Naive thymus-derived CD8-positive, alpha-beta T cell (primary cell): ENCODE measurements at regions not wholly inside any gene's neighbourhood (a gene's known extent, or its start where the extent isn't known, plus 50 kb on each side); places are given as distances from the start of the nearest gene placed in this dataset.

Experiments
- ATAC-seq, 2 donors: fragments of 150-1000 bp; cut with Tn5 transposase in 1 of 2; sonication (Bioruptor Pico), chemical (Tn5 transposase) in 1 of 2; 1 replicate in 1 of 2; 2 replicates in 1 of 2; pipeline ENCODE4 v1.10.0; 2021; ENCODE audit warnings: mild to moderate bottlenecking in 2 of 2, moderate library complexity in 2 of 2
- POLR2A ChIA-PET: fragments of 350-600 bp; sonication (Branson Sonifier 250); formaldehyde crosslinking; loops from one replicate; lab custom pipeline; 2021; ENCODE audit warnings: antibody characterized with exemption; lab: Charles Lee
- DNase-seq, 10 donors: peaks; one replicate each; pipeline versions ENCODE4 v3.0.0 to v3.0.0-alpha.2; 2020 to 2022
- H3K27ac Mint-ChIP-seq, 10 donors: one replicate each; pipeline ENCODE4 v1.8.0; 2020 to 2022; ENCODE audit warnings: mild to moderate bottlenecking in 10 of 10, mixed read lengths in 10 of 10, moderate library complexity in 4 of 10, inconsistent platforms in 1 of 10
- H3K27me3 Mint-ChIP-seq, 5 donors: one replicate each; pipeline ENCODE4 v1.8.0; 2021 to 2022; ENCODE audit warnings: mixed read lengths in 5 of 5
- H3K36me3 Mint-ChIP-seq, 3 donors: one replicate each; pipeline ENCODE4 v1.8.0; 2020 to 2022; ENCODE audit warnings: mixed read lengths in 3 of 3, mild to moderate bottlenecking in 2 of 3, inconsistent platforms in 1 of 3
- H3K4me1 Mint-ChIP-seq, 4 donors: one replicate each; pipeline ENCODE4 v1.8.0; 2021 to 2022; ENCODE audit warnings: mixed read lengths in 4 of 4
- H3K4me3 Mint-ChIP-seq, 10 donors: one replicate each; pipeline ENCODE4 v1.8.0; 2020 to 2022; ENCODE audit warnings: mild to moderate bottlenecking in 10 of 10, mixed read lengths in 10 of 10, moderate library complexity in 6 of 10, inconsistent platforms in 1 of 10
- H3K9me3 Mint-ChIP-seq, 9 donors: one replicate each; pipeline ENCODE4 v1.8.0; 2020 to 2022; ENCODE audit warnings: mixed read lengths in 9 of 9, mild to moderate bottlenecking in 3 of 9, inconsistent platforms in 1 of 9, moderate library complexity in 1 of 9

DNA sequence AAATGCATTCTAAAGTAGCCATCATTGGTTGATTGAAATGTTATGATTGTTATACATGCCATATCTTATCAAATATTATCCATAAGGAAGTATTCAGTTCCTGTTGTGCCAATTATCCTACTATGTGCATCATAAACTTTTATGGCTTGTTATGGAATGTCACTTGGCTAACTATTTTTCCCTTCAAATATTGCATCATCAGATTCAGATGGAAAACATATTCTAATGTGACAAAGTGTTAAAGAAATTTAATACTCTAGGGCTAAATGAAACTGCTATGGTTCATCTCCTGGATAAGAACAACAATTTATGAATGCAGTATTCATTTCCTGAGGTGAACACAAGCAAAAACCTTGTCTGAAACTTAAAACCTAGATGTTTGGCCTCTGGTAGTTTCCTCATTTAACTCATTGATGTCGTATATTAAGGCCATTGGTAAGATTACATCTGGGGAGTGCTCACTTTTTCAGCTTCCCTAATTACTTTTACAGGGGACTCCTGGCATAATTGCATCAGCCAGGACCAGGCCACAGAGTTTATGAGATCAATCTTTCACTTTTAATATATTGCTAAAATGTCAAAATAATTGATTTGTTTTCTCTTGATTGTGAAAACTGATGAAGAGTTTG, 134.9 kb upstream of the CEP162 start:
- DNase-seq (no peak), ATAC-seq (no peak)
- Mint-ChIP-seq H3K4me3 (no peak overlapping the region), H3K9me3 (peaks cover 0 to 3% (median 0%) of the 10 kb centered on the region in 9 donors), H3K27me3 (no peaks in the 10 kb centered on the region), H3K36me3 (no peaks in the 10 kb centered on the region), H3K4me1 (no peaks in the 10 kb centered on the region), H3K27ac (no peak overlapping the region)
- POLR2A ChIA-PET, result no interaction called here

DNA sequence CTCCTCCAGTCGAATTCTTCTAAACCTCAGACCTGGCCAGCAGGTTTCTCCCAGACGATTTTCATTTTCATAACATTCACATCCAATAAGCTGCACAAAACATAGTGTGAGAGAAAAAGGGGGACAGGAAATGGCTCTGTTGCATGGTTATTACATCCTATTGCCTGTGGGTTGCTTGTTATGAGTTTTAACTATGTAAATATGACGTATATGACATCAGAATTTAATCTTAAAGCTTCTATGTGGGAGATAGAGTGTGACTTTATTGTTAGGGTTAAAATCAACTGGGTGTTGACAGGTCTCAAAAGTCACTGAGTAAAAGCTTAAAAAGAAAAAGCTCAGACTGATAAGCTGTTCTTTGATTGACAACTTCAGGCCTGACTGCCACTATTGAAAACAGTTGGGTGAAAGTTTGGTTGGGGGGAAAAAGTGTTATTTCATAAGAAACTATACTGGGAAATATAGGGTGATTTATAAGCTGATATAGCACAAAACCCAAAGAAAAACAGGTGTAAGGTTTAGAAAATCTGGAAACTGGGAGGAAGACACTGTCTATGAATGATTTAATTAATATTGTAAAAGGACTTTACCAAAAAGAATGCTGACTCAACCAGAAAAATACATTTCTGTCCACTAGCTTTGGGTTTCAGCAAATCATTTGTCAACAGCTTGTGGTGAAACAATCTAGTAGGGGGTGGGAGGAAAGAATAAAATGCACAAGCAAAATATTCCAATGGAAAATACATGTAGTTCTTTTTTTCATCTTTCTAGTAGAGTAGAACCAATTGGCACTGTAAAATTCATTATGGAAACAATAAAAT, 134.1 kb upstream of the CEP162 start:
- Mint-ChIP-seq H3K27ac (no peak overlapping the region), H3K27me3 (no peaks in the 10 kb centered on the region), H3K4me1 (no peaks in the 10 kb centered on the region), H3K36me3 (no peaks in the 10 kb centered on the region), H3K9me3 (peaks cover 0 to 3% (median 0%) of the 10 kb centered on the region in 9 donors), H3K4me3 (no peak overlapping the region)
- DNase-seq (no peak), ATAC-seq (no peak)
- POLR2A ChIA-PET, result no interaction called here

DNA sequence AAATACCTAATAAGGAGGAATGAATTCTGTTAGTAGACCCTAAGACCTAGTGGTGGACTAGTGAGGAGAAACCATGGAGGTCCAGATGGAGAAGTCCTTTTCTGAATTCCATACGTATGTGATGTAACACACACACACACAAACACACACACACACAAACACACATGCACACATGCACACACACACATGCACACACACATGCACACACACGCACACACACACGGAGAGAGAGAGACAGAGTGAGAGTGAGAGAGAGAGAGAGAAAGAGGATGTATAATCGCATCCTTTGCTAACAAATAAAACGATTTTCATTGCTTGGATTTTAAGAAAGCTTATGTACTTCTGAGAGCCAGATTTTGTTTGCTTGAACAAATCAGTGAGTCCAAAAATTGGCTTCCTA, 132.6 kb upstream of the CEP162 start:
- DNase-seq (no peak), ATAC-seq (no peak)
- Mint-ChIP-seq H3K4me1 (no peaks in the 10 kb centered on the region), H3K27ac (no peak overlapping the region), H3K36me3 (no peaks in the 10 kb centered on the region), H3K27me3 (no peaks in the 10 kb centered on the region), H3K4me3 (no peak overlapping the region), H3K9me3 (peaks cover 0 to 5% (median 0%) of the 10 kb centered on the region in 9 donors)
- POLR2A ChIA-PET, result no interaction called here

DNA sequence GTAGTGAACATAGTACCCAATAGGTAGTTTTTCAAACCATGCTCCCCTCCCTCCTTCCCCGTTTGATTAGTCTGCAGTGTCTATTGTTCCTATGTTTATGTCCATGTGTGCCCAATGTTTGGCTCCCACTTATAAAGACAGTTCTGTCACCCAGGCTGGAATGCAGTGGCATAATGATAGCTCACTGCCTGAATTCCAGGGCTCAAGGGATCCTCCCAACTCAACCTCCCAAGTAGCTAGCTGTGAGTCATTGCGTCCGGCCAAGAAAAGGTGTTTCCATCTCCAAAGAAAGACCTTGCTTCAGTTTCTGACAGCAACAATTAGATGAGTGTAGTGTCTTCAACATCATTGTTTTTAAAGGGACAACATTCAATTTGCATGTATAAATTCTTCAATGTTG, 131.1 kb upstream of the CEP162 start:
- no peak overlapping the region for H3K4me3 Mint-ChIP-seq
- no peaks in the 10 kb centered on the region for H3K36me3 Mint-ChIP-seq
- no peak overlapping the region for H3K27ac Mint-ChIP-seq
- no peaks in the 10 kb centered on the region for H3K4me1 Mint-ChIP-seq
- ATAC-seq (no peak), DNase-seq (no peak)
- no peaks in the 10 kb centered on the region for H3K27me3 Mint-ChIP-seq
- POLR2A ChIA-PET, result no interaction called here
- H3K9me3 Mint-ChIP-seq, result peaks cover 0 to 3% (median 0%) of the 10 kb centered on the region in 9 donors

DNA sequence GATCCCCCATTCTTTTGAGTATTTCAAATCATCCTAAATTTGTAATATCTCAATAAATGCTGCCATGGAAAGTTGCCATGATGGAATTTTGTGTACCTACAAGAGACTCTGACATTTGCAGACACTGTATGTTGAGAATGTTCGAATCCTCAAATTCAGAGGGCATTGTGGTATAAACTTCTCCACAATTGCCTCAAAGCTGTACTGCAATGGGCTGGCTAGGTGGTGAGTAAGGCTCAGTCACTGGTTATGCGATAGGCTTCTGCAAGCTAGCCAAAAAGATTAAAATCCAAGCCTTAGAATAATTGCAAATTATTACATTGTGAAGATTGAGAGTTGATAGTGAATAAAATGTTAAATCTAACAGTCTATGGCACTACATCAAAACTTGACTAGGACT, 130.2 kb upstream of the CEP162 start:
- Mint-ChIP-seq H3K4me3 (no peak overlapping the region), H3K27me3 (peaks cover 0 to 2% (median 0%) of the 10 kb centered on the region in 5 donors), H3K9me3 (peaks cover 0 to 6% (median 0%) of the 10 kb centered on the region in 9 donors), H3K27ac (no peak overlapping the region), H3K4me1 (no peaks in the 10 kb centered on the region), H3K36me3 (no peaks in the 10 kb centered on the region)
- DNase-seq (no peak), ATAC-seq (no peak)
- POLR2A ChIA-PET, result no interaction called here

DNA sequence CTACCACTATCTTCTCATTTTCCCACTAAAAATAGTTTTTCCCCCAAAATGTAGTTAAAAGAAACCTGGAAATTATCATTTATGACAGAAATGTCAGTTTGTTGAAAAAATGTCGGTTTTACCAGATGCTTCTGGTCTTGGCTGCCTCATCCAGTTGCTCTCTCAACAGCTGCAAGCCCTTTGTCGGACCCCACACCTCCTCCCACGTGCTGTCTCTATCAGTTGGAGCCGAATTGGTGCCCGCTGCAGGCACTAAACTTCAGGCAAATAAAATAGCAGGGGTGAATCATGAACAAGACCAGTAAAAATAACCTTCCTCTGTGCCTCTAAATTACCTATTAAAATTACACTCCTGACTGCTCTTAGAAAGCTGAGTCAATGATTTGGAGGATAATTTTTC, 129.5 kb upstream of the CEP162 start:
- POLR2A ChIA-PET, result no interaction called here
- peaks cover 0 to 6% (median 0%) of the 10 kb centered on the region in 9 donors for H3K9me3 Mint-ChIP-seq
- no peaks in the 10 kb centered on the region for H3K4me1 Mint-ChIP-seq
- ATAC-seq (no peak), DNase-seq (no peak)
- H3K4me3 Mint-ChIP-seq, result no peak overlapping the region
- no peaks in the 10 kb centered on the region for H3K36me3 Mint-ChIP-seq
- H3K27ac Mint-ChIP-seq, result no peak overlapping the region
- H3K27me3 Mint-ChIP-seq, result peaks cover 0 to 3% (median 0%) of the 10 kb centered on the region in 5 donors

DNA sequence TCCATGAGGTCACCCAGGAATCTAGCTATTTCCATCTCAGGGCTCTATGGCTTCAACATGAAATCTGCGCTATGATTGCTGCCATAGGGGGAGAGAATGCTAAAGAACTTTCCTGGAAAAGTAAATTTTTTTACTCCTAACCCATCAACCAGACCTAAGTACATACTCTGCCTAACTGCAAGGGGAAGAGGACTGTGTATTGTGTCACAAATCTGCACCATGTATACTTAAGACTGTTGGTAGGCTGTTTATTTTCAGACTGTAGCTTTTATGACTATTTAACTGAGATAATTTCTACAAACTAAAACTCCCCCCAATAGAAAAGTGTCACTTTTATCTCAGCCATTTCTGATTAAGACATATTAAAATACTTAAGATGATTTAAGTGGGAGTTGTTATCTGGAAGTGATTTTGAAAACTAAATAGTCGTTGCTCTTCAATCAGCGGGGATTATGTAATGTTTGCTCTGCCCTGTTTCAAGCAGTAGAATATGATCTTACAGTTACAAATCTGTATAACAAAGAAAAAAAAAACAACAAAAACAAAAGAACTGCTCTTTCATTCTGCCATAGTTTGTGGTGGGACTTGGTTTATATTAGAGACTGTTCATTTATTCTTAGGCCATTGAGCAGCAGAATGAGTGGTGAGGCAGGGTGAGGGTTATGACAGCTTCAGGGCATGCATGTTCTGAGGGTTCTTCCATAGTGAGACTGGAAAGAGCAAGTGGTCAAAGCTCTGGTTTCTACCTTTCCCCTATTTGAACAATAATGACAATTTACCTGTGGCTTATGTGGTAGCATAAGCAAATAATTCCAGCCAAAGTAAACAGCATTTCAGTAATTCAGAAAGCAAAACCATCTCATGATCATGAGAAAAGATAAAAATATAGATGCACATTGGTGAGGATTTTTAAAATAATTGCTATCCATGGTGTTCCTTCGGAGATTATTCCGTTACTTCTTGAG, 126.3 kb upstream of the CEP162 start:
- POLR2A ChIA-PET, result no interaction called here
- Mint-ChIP-seq H3K27me3 (peaks cover 0 to 3% (median 0%) of the 10 kb centered on the region in 5 donors), H3K36me3 (no peaks in the 10 kb centered on the region), H3K27ac (no peak overlapping the region), H3K4me3 (no peak overlapping the region), H3K9me3 (peaks cover 0 to 4% (median 0%) of the 10 kb centered on the region in 9 donors), H3K4me1 (no peaks in the 10 kb centered on the region)
- ATAC-seq, result no peak
- no peak for DNase-seq

DNA sequence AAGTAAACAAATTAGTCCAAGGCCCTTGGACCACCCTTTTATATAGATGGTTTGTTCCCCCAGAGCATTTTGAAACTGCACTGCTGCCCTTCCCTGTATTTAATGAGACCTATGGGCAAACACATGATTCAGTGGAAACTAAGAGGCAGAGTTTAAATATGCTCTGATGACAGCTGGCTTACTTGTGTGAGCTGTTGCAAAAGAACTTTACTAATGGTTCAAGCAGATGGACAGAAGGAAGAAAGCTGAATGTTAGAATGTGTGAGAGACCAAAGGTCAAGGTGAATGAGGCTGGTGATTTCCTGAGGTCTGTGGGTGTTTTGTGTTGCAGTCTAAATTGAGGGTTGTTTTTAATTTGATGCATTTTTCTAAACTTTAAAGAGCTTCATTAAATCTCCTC, 123.0 kb upstream of the CEP162 start:
- peaks cover 2 to 20% (median 4%) of the 10 kb centered on the region in 5 donors for H3K27me3 Mint-ChIP-seq
- no peak overlapping the region for H3K27ac Mint-ChIP-seq
- POLR2A ChIA-PET, result no interaction called here
- no peaks in the 10 kb centered on the region for H3K36me3 Mint-ChIP-seq
- no peaks in the 10 kb centered on the region for H3K4me1 Mint-ChIP-seq
- H3K9me3 Mint-ChIP-seq, result peaks cover 0 to 4% (median 0%) of the 10 kb centered on the region in 9 donors
- ATAC-seq (no peak), DNase-seq (no peak)
- H3K4me3 Mint-ChIP-seq, result no peak overlapping the region

DNA sequence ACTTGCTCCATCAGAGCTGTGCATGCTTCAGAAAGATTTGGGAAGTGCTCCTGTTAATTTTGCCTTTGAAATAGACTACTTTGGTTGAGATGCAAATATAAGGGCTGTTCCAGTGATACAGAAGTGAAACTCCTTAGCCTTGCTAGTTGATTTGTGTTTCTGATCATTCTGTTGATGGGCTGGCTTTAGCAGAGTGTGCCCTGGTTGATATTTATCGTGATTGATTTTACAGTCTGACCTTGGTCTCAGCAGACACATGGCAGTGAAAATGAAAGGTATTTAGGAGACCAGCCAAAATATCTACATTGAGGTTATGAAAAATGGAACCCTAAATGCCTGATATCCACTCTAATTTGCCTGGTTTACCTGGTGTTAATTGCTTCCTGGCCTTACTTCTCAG, 122.1 kb upstream of the CEP162 start:
- Mint-ChIP-seq H3K4me1 (no peaks in the 10 kb centered on the region), H3K36me3 (no peaks in the 10 kb centered on the region), H3K9me3 (peaks cover 0 to 4% (median 0%) of the 10 kb centered on the region in 9 donors), H3K27ac (peak overlapping the region in 1 of 10 donors; percentile 46), H3K4me3 (no peak overlapping the region), H3K27me3 (peaks cover 2 to 22% (median 4%) of the 10 kb centered on the region in 5 donors)
- POLR2A ChIA-PET, result no interaction called here
- ATAC-seq (no peak), DNase-seq (no peak)

DNA sequence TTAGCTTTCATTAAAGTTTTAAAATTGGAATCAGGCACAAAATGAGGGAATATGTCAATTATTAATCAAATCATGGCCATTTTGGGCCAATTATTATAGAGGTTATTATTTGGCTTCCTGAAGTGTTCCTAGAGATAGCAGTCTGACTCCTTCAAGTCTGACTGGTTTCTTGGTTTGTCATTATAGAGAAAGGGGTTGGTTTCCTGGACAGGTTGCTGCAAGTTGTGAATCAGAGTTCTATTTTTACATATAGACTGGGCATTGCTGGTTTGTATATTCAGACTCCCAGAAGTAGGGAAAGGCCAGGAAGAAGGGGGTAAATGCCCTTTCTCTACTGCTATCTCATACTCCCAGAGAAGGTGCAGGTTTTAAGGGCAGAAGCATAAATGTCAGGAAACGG, 121.4 kb upstream of the CEP162 start:
- Mint-ChIP-seq H3K4me1 (no peaks in the 10 kb centered on the region), H3K27me3 (peaks cover 2 to 22% (median 4%) of the 10 kb centered on the region in 5 donors), H3K4me3 (no peak overlapping the region), H3K9me3 (peaks cover 0 to 4% (median 0%) of the 10 kb centered on the region in 9 donors), H3K36me3 (no peaks in the 10 kb centered on the region), H3K27ac (no peak overlapping the region)
- ATAC-seq, result no peak
- POLR2A ChIA-PET, result no interaction called here
- DNase-seq, result no peak

DNA sequence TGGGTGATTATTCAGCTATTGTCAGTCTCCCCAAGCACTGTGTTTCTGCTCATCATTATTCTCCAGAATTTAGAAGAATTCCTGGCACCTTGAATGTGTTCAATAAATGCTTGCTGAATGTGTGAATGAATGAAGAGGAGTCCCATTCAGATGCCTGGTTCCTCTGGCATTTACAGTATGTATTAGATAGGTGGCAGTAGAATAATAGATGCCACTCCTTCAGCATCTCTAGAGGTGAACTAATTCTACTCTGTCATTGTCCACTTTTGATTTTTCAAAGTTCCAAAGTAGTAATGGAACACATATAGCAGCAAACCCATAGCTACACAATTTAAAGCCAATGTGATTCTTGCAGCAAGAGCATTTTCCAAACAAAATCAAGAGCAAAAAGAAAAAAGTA, 118.9 kb upstream of the CEP162 start:
- Mint-ChIP-seq H3K4me3 (no peak overlapping the region), H3K9me3 (peaks cover 0 to 4% (median 0%) of the 10 kb centered on the region in 9 donors), H3K36me3 (no peaks in the 10 kb centered on the region), H3K27me3 (peaks cover 0 to 22% (median 2%) of the 10 kb centered on the region in 5 donors), H3K27ac (no peak overlapping the region), H3K4me1 (no peaks in the 10 kb centered on the region)
- DNase-seq (no peak), ATAC-seq (no peak)
- POLR2A ChIA-PET, result no interaction called here

DNA sequence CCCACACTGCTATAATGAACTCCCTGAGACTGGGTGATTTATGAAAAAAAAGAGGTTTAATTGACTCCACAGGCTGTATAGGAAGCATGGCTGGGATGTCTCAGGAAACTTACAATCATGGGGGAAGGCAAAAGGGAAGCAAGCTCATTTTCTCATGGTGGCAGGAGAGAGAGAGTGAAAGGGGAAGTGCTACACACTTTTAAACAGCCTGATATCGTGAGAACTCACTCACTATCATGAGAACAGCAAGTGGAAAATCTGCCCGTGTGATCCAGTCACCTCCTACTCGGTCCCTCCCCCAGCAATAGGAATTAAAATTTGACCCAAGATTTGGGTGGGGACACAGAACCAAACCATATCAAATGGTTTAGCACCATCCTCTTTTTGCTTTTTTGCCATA, 116.6 kb upstream of the CEP162 start:
- no peak for DNase-seq
- no peaks in the 10 kb centered on the region for H3K4me1 Mint-ChIP-seq
- H3K27ac Mint-ChIP-seq, result no peak overlapping the region
- no peak for ATAC-seq
- H3K9me3 Mint-ChIP-seq, result peaks cover 0 to 11% (median 4%) of the 10 kb centered on the region in 9 donors
- no peaks in the 10 kb centered on the region for H3K36me3 Mint-ChIP-seq
- peaks cover 0 to 23% (median 2%) of the 10 kb centered on the region in 5 donors for H3K27me3 Mint-ChIP-seq
- POLR2A ChIA-PET, result no interaction called here
- H3K4me3 Mint-ChIP-seq, result no peak overlapping the region
